ENCODE measurements at regions not wholly inside any gene's neighbourhood (a gene's known extent, or its start where the extent isn't known, plus 50 kb on each side); places are given as distances from the start of the nearest gene placed in this dataset.

DNA sequence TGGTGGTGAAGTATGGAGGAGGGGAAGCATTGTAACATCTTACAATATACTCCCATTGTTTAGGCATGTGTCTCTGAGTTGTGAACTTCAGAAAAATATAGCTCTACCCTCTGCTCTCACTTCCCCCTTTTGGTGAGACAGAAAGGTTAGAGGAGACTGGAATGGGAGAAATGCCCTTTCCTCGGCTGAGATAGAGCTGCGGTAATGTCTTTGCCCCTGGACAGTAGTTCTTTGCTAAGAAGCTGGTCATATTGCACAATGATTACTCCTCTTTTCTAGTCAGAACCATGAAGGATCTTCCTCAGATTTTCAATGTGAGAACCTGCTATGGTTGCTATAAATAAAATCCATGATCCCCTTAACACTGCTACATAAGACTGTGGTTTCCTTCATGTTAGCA, 171.0 kb downstream of the SEM1 start:
- Mint-ChIP-seq H3K27ac (no peak overlapping the region), H3K9me3 (no peaks in the 10 kb centered on the region), H3K4me1 (ENCODE audit: low read depth) (no peaks in the 10 kb centered on the region), H3K27me3 (ENCODE audit: low read depth) (peaks cover 11% of the 10 kb centered on the region), H3K4me3 (no peak overlapping the region), H3K36me3 (ENCODE audit: low read depth) (no peaks in the 10 kb centered on the region)

DNA sequence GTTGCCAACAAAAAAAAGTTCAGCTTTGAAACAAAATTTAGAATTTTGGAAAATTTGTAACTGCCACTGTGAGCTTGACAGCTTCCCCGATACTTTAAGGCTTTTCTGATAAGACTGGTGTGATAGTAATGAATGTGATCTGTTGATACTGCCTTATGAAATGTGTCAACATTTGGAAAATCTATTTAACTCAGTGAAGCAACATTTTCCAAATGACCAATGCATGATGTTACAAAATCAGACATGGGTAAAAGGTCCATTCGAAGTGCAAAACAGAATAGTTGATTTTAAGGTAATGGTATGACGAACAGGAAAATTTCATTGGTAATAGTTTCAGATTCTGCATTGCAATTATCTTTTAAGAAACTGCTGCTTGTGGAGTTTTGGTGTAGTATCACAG, 175.4 kb downstream of the SEM1 start:
- Mint-ChIP-seq H3K27ac (no peak overlapping the region), H3K4me3 (no peak overlapping the region), H3K27me3 (ENCODE audit: low read depth) (peaks cover 17% of the 10 kb centered on the region), H3K9me3 (no peaks in the 10 kb centered on the region), H3K36me3 (ENCODE audit: low read depth) (no peaks in the 10 kb centered on the region), H3K4me1 (ENCODE audit: low read depth) (no peaks in the 10 kb centered on the region)

DNA sequence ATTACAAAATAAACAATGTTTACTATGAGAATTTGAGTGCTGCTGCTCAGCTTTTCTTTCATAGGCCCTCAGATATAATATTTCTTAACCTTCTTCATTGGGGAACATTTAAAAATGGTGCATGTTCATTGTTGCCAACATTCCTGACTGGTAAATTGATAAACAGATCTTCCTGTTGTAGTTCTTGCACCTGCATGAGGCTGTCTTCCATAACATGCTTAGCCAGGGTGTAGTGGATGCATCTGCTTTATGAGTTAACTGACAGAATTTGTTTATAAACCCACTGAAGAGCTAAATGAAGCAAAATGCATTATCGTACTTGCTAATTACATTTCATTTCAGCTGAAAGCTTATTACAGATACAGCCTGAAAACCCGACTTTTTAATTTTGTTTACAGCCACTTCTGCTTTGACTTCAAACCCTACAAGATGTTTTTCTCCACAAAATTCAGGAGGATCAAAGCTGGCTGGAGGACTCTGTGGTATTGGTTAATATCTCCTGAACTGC, 177.2 kb downstream of the SEM1 start:
- Mint-ChIP-seq H3K36me3 (ENCODE audit: low read depth) (no peaks in the 10 kb centered on the region), H3K4me1 (ENCODE audit: low read depth) (no peaks in the 10 kb centered on the region), H3K4me3 (no peak overlapping the region), H3K27me3 (ENCODE audit: low read depth) (peaks cover 8% of the 10 kb centered on the region), H3K27ac (no peak overlapping the region), H3K9me3 (no peaks in the 10 kb centered on the region)

DNA sequence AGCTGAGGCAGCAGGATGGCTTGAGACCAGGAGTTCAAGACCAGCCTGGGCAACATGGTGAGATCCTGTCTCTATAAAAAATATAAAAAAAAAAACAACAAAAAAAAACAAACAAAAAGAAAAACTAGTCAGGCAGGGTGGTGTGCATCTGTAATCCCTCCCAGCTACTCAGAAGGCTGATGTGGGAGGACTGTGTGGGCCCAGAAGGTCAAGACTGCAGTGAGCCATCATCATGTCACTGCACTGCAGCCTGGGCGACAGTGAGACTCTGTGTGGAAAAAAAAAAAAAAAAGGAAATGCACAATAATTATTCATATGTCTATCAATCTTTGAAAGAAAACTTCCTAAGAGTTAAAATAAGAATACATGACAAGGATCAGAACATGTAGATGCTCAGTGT, 178.3 kb downstream of the SEM1 start:
- H3K27me3 Mint-ChIP-seq (ENCODE audit: low read depth): peaks cover 6% of the 10 kb centered on the region
- no peaks in the 10 kb centered on the region for H3K9me3 Mint-ChIP-seq
- H3K27ac Mint-ChIP-seq: no peak overlapping the region
- H3K4me3 Mint-ChIP-seq: no peak overlapping the region
- no peaks in the 10 kb centered on the region for H3K36me3 Mint-ChIP-seq (ENCODE audit: low read depth)
- H3K4me1 Mint-ChIP-seq (ENCODE audit: low read depth): no peaks in the 10 kb centered on the region

DNA sequence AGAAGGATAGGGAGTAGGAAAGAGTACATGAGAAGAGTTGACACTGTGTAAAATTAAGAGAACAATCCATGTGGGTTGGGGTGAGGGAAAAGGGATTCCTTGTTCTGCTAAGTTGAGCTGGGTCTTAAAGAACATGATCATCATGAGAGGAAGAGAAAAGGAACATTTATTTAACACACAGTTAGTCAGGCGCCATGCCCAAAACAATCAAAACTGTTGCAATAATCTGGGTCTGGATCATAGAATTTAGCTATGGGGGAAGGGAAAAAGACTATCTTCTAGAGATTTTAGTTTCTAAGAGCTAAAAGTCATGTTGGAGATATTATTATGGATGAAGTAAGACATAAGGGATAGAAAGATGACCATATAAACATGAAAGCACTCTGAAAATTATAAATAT, 178.9 kb downstream of the SEM1 start:
- H3K27ac Mint-ChIP-seq: no peak overlapping the region
- H3K9me3 Mint-ChIP-seq: no peaks in the 10 kb centered on the region
- H3K36me3 Mint-ChIP-seq (ENCODE audit: low read depth): no peaks in the 10 kb centered on the region
- no peaks in the 10 kb centered on the region for H3K4me1 Mint-ChIP-seq (ENCODE audit: low read depth)
- no peak overlapping the region for H3K4me3 Mint-ChIP-seq
- peaks cover 6% of the 10 kb centered on the region for H3K27me3 Mint-ChIP-seq (ENCODE audit: low read depth)

DNA sequence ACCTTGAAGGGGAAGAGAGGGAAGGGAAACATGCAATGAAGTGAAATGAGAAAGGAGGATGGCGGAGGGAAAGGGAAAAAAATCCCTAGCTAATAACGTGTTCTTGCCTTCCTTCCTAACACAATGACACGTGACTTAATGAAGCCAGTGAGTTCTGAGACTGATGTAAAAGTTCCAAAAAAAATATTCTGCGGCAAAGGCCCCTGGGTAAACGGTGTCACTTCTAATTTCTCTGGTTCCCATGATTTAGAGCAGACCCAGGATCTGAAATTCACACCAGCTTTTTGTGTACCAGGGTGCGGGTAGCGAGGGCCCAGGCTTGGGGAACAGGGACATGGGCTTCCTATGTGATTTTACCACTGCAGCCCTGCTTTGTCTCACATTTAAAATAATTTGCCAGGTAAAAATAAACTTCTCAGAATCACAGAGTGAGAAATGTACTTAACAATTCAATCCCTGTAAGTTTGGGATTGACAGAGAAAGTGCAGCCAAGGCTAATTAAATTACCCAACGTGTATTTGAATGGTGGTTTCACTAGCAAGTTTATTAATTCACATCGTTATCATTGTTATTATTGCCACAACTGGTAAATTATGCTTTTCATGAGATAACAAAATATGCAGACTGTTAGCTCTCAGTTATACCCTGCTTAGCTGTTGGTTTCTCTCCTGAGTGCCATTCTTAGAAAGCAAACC, 182.4 kb downstream of the SEM1 start:
- Mint-ChIP-seq H3K27ac (no peak overlapping the region), H3K27me3 (ENCODE audit: low read depth) (peaks cover 10% of the 10 kb centered on the region), H3K36me3 (ENCODE audit: low read depth) (no peaks in the 10 kb centered on the region), H3K4me3 (no peak overlapping the region), H3K9me3 (no peaks in the 10 kb centered on the region), H3K4me1 (ENCODE audit: low read depth) (peaks cover 4% of the 10 kb centered on the region)

DNA sequence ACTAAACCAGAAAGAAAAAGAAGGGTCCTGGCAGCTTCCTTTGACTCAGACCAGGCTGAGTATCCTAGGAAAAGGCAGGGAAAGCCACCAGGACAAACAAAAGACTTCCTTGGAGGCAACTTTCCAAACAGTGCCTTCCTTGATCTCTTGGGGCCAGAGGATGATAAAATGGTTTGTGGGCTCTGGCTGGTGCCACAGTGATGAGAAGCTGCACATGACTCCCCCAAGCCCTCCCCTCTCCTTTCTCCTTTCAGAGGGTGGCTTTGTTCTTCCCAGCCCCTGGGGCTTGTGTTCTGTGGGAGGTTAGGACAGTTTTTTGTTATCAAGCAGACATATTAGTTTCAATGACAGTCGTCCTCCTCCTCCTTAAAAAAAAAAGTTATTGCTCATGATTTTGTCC, 183.2 kb downstream of the SEM1 start:
- no peak overlapping the region for H3K27ac Mint-ChIP-seq
- peaks cover 4% of the 10 kb centered on the region for H3K4me1 Mint-ChIP-seq (ENCODE audit: low read depth)
- no peaks in the 10 kb centered on the region for H3K36me3 Mint-ChIP-seq (ENCODE audit: low read depth)
- no peak overlapping the region for H3K4me3 Mint-ChIP-seq
- peaks cover 10% of the 10 kb centered on the region for H3K27me3 Mint-ChIP-seq (ENCODE audit: low read depth)
- no peaks in the 10 kb centered on the region for H3K9me3 Mint-ChIP-seq

DNA sequence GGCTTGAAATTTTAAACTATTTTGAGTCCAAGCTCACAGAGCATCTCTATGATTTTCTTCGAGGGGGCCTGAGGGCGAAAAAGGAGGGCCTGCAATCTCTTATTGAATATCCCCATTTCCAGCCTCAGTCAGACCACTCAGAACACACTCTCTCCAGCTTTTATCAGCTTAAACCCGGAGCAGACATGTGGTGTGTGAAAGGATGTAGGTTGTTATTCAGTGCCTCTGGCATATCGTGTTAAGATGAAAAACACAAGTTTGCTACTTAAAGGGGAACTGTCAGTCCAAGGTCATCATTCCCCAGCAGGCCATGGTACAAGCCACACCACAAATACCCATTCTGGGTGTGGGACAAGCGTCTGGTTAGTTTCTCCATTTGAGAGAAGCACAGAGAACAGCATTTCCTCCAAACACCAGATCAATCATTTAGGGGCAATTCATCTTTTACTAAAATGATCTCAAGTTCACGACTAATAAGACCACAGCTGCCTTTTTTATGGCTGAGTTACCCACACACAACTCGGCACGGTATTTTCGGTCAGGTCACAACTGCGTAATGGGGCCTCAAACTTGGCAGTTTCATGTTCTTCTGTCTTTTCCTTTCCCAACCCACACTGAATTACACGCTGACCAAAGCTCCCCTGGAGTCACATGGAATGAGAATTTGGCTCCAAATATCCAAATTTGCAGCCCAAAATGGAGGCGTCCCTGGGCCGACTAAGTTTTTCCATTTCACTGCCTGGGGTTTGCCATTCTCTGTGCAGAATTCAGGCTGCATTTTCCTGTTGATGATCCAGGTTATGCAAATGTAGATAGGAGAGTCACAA, 188.4 kb downstream of the SEM1 start:
- Mint-ChIP-seq H3K9me3 (no peaks in the 10 kb centered on the region), H3K36me3 (ENCODE audit: low read depth) (no peaks in the 10 kb centered on the region), H3K4me1 (ENCODE audit: low read depth) (peaks cover 4% of the 10 kb centered on the region), H3K4me3 (no peak overlapping the region), H3K27ac (no peak overlapping the region), H3K27me3 (ENCODE audit: low read depth) (peaks cover 12% of the 10 kb centered on the region)

DNA sequence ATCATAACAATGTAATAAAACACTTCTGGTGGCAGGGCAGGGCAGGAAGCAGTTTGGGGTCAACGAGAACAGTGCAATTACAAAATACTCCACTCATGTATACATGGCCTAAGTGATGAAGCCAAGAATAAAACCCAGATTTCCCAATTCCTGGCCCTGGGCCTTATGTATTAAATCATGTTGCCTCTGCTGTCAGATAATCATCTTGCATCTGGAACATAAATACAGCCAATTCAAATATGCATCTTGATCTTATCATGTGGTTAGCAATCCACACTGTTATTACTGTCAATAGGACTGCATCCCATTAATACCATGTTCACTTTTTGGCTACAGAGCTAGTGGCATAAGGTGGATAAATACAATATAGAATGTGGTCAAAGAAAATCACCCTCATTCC, 186.5 kb upstream of the SLC25A13 start:
- no peaks in the 10 kb centered on the region for H3K36me3 Mint-ChIP-seq (ENCODE audit: low read depth)
- H3K27ac Mint-ChIP-seq: no peak overlapping the region
- H3K4me3 Mint-ChIP-seq: no peak overlapping the region
- no peaks in the 10 kb centered on the region for H3K4me1 Mint-ChIP-seq (ENCODE audit: low read depth)
- no peaks in the 10 kb centered on the region for H3K9me3 Mint-ChIP-seq
- H3K27me3 Mint-ChIP-seq (ENCODE audit: low read depth): peaks cover 17% of the 10 kb centered on the region

DNA sequence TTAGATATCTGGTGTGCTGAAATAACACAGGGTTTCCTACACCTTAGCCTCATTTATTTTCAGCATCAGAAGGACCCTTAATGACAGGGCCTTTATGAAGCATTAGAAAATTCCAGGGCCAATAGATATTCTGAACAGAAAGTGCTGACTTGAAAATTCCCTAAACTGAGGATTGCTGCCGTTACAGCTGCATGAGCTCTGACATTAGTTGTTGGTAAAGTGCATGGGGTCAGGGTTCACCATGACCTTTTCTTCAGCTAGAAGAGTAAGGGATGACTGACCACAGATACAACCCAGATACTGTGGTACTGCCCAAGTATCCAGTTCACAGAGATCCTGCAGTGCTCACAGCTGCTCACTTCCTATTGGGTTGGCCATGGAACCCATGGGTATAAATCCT, 181.7 kb upstream of the SLC25A13 start:
- Mint-ChIP-seq H3K27me3 (ENCODE audit: low read depth) (peaks cover 8% of the 10 kb centered on the region), H3K4me1 (ENCODE audit: low read depth) (no peaks in the 10 kb centered on the region), H3K27ac (no peak overlapping the region), H3K36me3 (ENCODE audit: low read depth) (no peaks in the 10 kb centered on the region), H3K9me3 (no peaks in the 10 kb centered on the region), H3K4me3 (no peak overlapping the region)

DNA sequence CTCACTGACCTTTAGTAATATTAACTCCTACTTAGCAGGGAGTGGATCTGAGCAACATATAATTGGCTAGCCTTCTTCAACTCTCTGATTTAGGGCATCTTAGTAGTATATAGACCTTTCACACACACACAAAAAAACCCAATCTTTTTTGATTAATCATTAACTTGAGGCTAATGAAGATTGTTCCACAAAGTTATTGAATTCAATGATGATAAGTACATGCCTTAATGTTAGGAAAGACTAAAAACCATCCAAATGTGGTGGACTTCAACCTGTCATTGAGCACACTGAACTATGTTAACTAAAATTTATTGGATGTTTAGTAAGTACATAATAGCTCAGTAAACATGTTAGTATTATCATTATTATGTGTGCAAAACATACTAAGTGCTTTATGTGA, 179.4 kb upstream of the SLC25A13 start:
- H3K9me3 Mint-ChIP-seq: no peaks in the 10 kb centered on the region
- H3K4me1 Mint-ChIP-seq (ENCODE audit: low read depth): no peaks in the 10 kb centered on the region
- H3K27me3 Mint-ChIP-seq (ENCODE audit: low read depth): peaks cover 8% of the 10 kb centered on the region
- H3K36me3 Mint-ChIP-seq (ENCODE audit: low read depth): no peaks in the 10 kb centered on the region
- H3K27ac Mint-ChIP-seq: no peak overlapping the region
- no peak overlapping the region for H3K4me3 Mint-ChIP-seq

DNA sequence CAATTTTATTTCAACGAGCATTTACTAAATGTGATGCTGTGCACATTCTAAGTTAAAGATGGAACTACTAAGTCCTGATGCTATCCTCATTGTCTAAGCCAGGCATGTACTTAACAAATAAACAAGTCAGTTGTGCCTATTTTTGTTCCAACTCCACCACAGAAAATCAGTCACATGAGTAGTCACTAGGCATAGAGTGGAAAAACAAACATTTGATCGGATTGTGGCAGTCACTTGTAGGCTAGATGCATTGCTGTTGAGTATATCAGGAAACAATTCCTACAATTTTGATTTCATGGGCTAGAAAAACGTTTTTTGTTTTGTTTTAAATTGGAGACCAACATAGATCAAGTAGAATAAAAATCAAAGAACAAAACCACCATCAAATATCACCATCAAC, 177.6 kb upstream of the SLC25A13 start:
- Mint-ChIP-seq H3K4me1 (ENCODE audit: low read depth) (peaks cover 10% of the 10 kb centered on the region), H3K4me3 (no peak overlapping the region), H3K9me3 (no peaks in the 10 kb centered on the region), H3K36me3 (ENCODE audit: low read depth) (no peaks in the 10 kb centered on the region), H3K27me3 (ENCODE audit: low read depth) (peaks cover 8% of the 10 kb centered on the region), H3K27ac (no peak overlapping the region)

DNA sequence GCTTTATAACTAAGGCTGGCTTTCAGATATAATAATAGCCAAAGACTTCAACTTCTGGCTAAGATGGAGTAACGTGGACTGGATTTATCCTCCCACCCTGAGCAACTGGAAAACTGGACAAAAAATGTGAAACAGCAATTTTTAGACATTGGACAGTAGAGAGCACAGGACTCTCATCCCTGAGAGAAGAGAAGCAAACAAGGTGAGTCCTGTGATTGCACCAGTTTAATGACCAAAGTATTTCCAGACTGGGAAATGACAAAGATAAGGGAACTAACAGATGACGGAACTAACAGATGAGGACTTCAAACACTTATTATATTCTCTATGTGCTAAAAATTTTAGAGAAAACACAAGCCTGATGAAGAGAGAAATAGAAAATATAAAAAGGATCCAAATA, 175.7 kb upstream of the SLC25A13 start:
- no peaks in the 10 kb centered on the region for H3K36me3 Mint-ChIP-seq (ENCODE audit: low read depth)
- H3K27me3 Mint-ChIP-seq (ENCODE audit: low read depth): peaks cover 8% of the 10 kb centered on the region
- H3K27ac Mint-ChIP-seq: no peak overlapping the region
- H3K9me3 Mint-ChIP-seq: no peaks in the 10 kb centered on the region
- no peak overlapping the region for H3K4me3 Mint-ChIP-seq
- H3K4me1 Mint-ChIP-seq (ENCODE audit: low read depth): peaks cover 10% of the 10 kb centered on the region

DNA sequence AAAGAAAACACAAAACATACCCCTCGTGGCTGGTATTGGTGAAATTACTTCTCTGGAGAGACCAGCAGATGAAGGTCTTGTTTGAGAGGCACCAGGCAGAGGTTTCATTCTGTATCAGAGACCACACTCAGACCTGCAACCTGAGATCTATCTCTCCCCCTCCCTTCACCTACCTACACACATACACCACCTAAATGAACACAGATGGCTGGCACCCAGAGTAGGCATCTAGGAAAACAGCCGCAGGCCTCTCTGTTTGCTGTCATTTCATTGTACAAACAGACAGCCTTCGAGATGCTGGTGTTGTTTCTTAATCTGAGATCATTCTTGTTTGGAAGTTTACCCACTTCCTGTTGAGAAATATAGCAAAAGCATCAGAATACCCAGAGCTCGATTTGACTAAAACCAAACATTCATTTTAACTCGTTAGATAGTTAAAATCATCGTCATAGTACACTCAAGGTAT, 173.9 kb upstream of the SLC25A13 start:
- no peaks in the 10 kb centered on the region for H3K36me3 Mint-ChIP-seq (ENCODE audit: low read depth)
- H3K9me3 Mint-ChIP-seq: no peaks in the 10 kb centered on the region
- H3K4me1 Mint-ChIP-seq (ENCODE audit: low read depth): peaks cover 12% of the 10 kb centered on the region
- H3K27ac Mint-ChIP-seq: peak overlapping the region; percentile 87
- H3K4me3 Mint-ChIP-seq: peak overlapping the region; percentile 58
- peaks cover 8% of the 10 kb centered on the region for H3K27me3 Mint-ChIP-seq (ENCODE audit: low read depth)

DNA sequence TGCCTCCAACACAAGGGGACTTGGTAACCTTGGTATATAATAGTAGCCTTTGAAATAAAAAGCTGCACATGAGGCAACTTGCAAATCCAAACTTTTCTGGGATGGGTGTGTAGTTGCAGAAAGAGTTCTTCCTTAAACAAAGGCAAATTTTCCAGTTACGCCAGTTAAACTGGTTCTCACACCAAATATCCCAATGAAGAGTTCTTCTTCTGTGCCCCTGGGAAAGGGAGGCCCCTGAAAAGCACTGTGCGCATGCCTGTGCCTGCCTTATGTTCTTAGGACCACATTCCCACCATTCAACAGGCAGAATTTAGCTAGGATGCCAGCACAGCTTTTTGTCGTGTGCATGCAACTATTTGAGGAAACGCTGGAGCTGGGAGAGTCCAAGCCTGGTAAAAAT, 164.8 kb upstream of the SLC25A13 start:
- H3K27me3 Mint-ChIP-seq (ENCODE audit: low read depth): no peaks in the 10 kb centered on the region
- H3K4me3 Mint-ChIP-seq: no peak overlapping the region
- peaks cover 16% of the 10 kb centered on the region for H3K4me1 Mint-ChIP-seq (ENCODE audit: low read depth)
- H3K9me3 Mint-ChIP-seq: no peaks in the 10 kb centered on the region
- H3K36me3 Mint-ChIP-seq (ENCODE audit: low read depth): no peaks in the 10 kb centered on the region
- H3K27ac Mint-ChIP-seq: no peak overlapping the region
